Endothelial cell of umbilical vein (primary cell): ENCODE measurements at regions not wholly inside any gene's neighbourhood (a gene's known extent, or its start where the extent isn't known, plus 50 kb on each side); places are given as distances from the start of the nearest gene placed in this dataset.

Experiments
- BruUV-seq: library from RNA; stranded (reverse); fragments of 400-500 nt; replicated peaks from 2 replicates; lab custom pipeline; 2021; lab: Mats Ljungman, UMichigan
- CTCF ChIA-PET: fragments of 300-600, 350-600 bp; sonication (Branson Sonifier 250); formaldehyde crosslinking; loops from one replicate; lab custom pipeline; 2021; ENCODE audit warnings: antibody characterized with exemption, inconsistent platforms; lab: Charles Lee
- POLR2A ChIA-PET: fragments of 300-600, 350-600 bp; sonication (Branson Sonifier 250); formaldehyde crosslinking; loops from one replicate; lab custom pipeline; 2021; ENCODE audit warnings: antibody characterized with exemption, inconsistent platforms; lab: Charles Lee
- DNase-seq: peaks from one replicate; pipeline ENCODE4 v3.0.0-alpha.2; 2011; ENCODE audit warnings: low read depth, low spot score
- FAIRE-seq: peaks from 2 replicates; lab custom pipeline; 2011; peaks lifted over from hg19 to GRCh38; lab: Jason Lieb, UNC
- H2AFZ ChIP-seq: 2 replicates; pipeline ENCODE4 v1.6.0; 2012; ENCODE audit warnings: low read depth, low read length, control low read depth, inconsistent platforms
- H3K27ac ChIP-seq: 2 replicates; pipeline ENCODE4 v1.5.1; 2011; ENCODE audit warnings: low read depth, mild to moderate bottlenecking, control low read depth, low read length, moderate library complexity; ENCODE audit not compliant: insufficient read depth
- H3K27me3 ChIP-seq, 2 experiments: 2 replicates each; pipeline versions ENCODE4 v1.6.0 to v1.6.1; 2011; ENCODE audit warnings: low read length in 2 of 2, mixed read lengths in 1 of 2; ENCODE audit not compliant: control insufficient read depth in 2 of 2, insufficient read depth in 2 of 2
- H3K36me3 ChIP-seq, 2 experiments: 2 replicates in 1 of 2; 3 replicates in 1 of 2; pipeline ENCODE4 v1.5.1; 2011; ENCODE audit warnings: low read length in 2 of 2, mild to moderate bottlenecking in 1 of 2, moderate library complexity in 1 of 2; ENCODE audit not compliant: control insufficient read depth in 2 of 2, insufficient read depth in 2 of 2; ENCODE audit errors: extremely low read depth in 1 of 2
- H3K4me1 ChIP-seq: 3 replicates; pipeline ENCODE4 v1.5.1; 2011; ENCODE audit warnings: mild to moderate bottlenecking, low read length; ENCODE audit not compliant: control insufficient read depth, insufficient read depth; ENCODE audit errors: extremely low read depth
- H3K4me2 ChIP-seq: 2 replicates; pipeline ENCODE4 v1.6.1; 2011; ENCODE audit warnings: low read length, control low read depth, mixed read lengths; ENCODE audit not compliant: insufficient read depth
- H3K4me3 ChIP-seq, 3 experiments: fragments of 200-600 bp in 1 of 3; sonication (generic), shearing (Covaris generic) in 1 of 3; replicated peaks in 1 of 3; 2 replicates each; pipeline ENCODE4 v1.5.1; 2011 to 2016; ENCODE audit warnings: control low read depth in 3 of 3, low read length in 3 of 3, mild to moderate bottlenecking in 2 of 3, inconsistent platforms in 1 of 3, low read depth in 1 of 3, moderate library complexity in 1 of 3; ENCODE audit not compliant: insufficient read depth in 1 of 3
- H3K79me2 ChIP-seq: 2 replicates; pipeline ENCODE4 v1.6.0; 2012; ENCODE audit warnings: low read length, inconsistent platforms; ENCODE audit not compliant: control insufficient read depth, insufficient read depth
- H3K9ac ChIP-seq: replicated peaks from 2 replicates; pipeline ENCODE3; 2011; ENCODE audit warnings: low read length, control low read depth; ENCODE audit not compliant: insufficient read depth; ENCODE audit errors: extremely low read depth
- H3K9me1 ChIP-seq: replicated peaks from 3 replicates; pipeline ENCODE4 v1.6.0; 2011; ENCODE audit warnings: mild to moderate bottlenecking, low read length; ENCODE audit not compliant: control insufficient read depth, insufficient read depth; ENCODE audit errors: extremely low read depth
- H3K9me3 ChIP-seq: replicated peaks from 2 replicates; pipeline ENCODE4 v1.5.1; 2012; ENCODE audit warnings: low read length, inconsistent platforms; ENCODE audit not compliant: control insufficient read depth, insufficient read depth
- H4K20me1 ChIP-seq: replicated peaks from 2 replicates; pipeline ENCODE3; 2011; ENCODE audit warnings: mild to moderate bottlenecking, low read length; ENCODE audit not compliant: control insufficient read depth, insufficient read depth; ENCODE audit errors: extremely low read depth
- CTCF ChIP-seq, 2 donors: IDR thresholded peaks; 1 replicate in 1 of 2; 2 replicates in 1 of 2; pipeline ENCODE4 v1.5.1; 2011; ENCODE audit warnings: low read length in 2 of 2, mild to moderate bottlenecking in 2 of 2, moderate library complexity in 2 of 2, control low read depth in 1 of 2, inconsistent platforms in 1 of 2, low read depth in 1 of 2; ENCODE audit not compliant: insufficient read depth in 1 of 2; ENCODE audit errors: extremely low read depth in 1 of 2
- EZH2 ChIP-seq: IDR thresholded peaks from 2 replicates; pipeline ENCODE4 v1.6.1; 2012; ENCODE audit warnings: borderline replicate concordance, low read depth, mild to moderate bottlenecking, moderate library complexity, low read length, inconsistent platforms; ENCODE audit not compliant: severe bottlenecking
- FOS ChIP-seq: IDR thresholded peaks from 2 replicates; pipeline ENCODE4 v1.6.1; 2011; ENCODE audit warnings: mild to moderate bottlenecking, low read length, moderate library complexity, borderline replicate concordance; ENCODE audit not compliant: insufficient read depth
- GATA2 ChIP-seq: IDR thresholded peaks from 2 replicates; pipeline ENCODE4 v1.7.0; 2011; ENCODE audit warnings: low read depth, mild to moderate bottlenecking, moderate library complexity, mixed read lengths, low read length; ENCODE audit not compliant: insufficient read length, insufficient read depth
- JUN ChIP-seq: IDR thresholded peaks from 2 replicates; pipeline ENCODE4 v1.6.1; 2011; ENCODE audit warnings: borderline replicate concordance, low read depth; ENCODE audit not compliant: insufficient read length, insufficient read depth
- MAX ChIP-seq: IDR thresholded peaks from 2 replicates; pipeline ENCODE4 v1.6.1; 2011; ENCODE audit not compliant: insufficient read depth, insufficient read length
- MYC ChIP-seq: IDR thresholded peaks from one replicate; pipeline ENCODE4 v1.6.1; 2011; ENCODE audit warnings: mild to moderate bottlenecking, low read depth, low read length
- POLR2A ChIP-seq: IDR thresholded peaks from 2 replicates; pipeline ENCODE4 v1.6.1; 2012; ENCODE audit warnings: low read depth, mild to moderate bottlenecking, control low read depth, low read length
- POLR2AphosphoS5 ChIP-seq: IDR thresholded peaks from 2 replicates; pipeline ENCODE4 v1.6.1; 2012; ENCODE audit warnings: low read depth, mild to moderate bottlenecking, control low read depth, low read length, moderate library complexity; ENCODE audit not compliant: insufficient read depth
- dilution Hi-C: fragments of 300-500 bp; cut with MboI; formaldehyde crosslinking; loops from one replicate; pipeline ENCODE4 v1.15.0; 2019; ENCODE audit warnings: low sequenced_read_pairs; ENCODE audit not compliant: extremely low pct_ligation_motif_present
- intact Hi-C: fragments of 100-400 bp; cut with micrococcal nuclease; formaldehyde crosslinking; loops from one replicate; pipeline ENCODE4 v1.10.0; 2022

- CTCF ChIA-PET: no interaction called here
- TF ChIP-seq MAX: no peak
- TF ChIP-seq JUN: no peak
- TF ChIP-seq GATA2: no peak
- TF ChIP-seq EZH2: no peak
- TF ChIP-seq CTCF (IDR thresholded peaks at IDR 0.05; ENCODE audit: extremely low read depth in 1 of 2, insufficient read depth in 1 of 2, low read depth in 1 of 2, low read length in 2 of 2): no peak
- no peak for TF ChIP-seq POLR2AphosphoS5
- no peak for TF ChIP-seq POLR2A
- TF ChIP-seq FOS: no peak
- no peak for TF ChIP-seq MYC
- BruUV-seq: no TSS peak
- H3K9ac ChIP-seq: no peak overlapping the region
- no peaks in the 10 kb centered on the region for H3K9me1 ChIP-seq
- H3K27ac ChIP-seq: no peak overlapping the region
- H4K20me1 ChIP-seq: no peaks in the 10 kb centered on the region
- intact Hi-C loops (no loop called here), dilution Hi-C loops (no loop called here)
- H3K9me3 ChIP-seq: no peaks in the 10 kb centered on the region
- H3K4me2 ChIP-seq: no peak overlapping the region
- FAIRE-seq (no peak), DNase-seq (no peak)
- H3K36me3 ChIP-seq: no peaks in the 10 kb centered on the region
- no peaks in the 10 kb centered on the region for H3K79me2 ChIP-seq
- no peak overlapping the region for H3K4me3 ChIP-seq
- POLR2A ChIA-PET: interaction anchor here (0.5 kb wide), 1 partner anchor 592 kb away, joined by 4 read pairs; no protein-coding TSS in a partner anchor
- no peak overlapping the region for H2AFZ ChIP-seq
- no peaks in the 10 kb centered on the region for H3K4me1 ChIP-seq
- no peaks in the 10 kb centered on the region for H3K27me3 ChIP-seq
Observed at GRCh38 chr12:28994179-28994715, 154.8 kb upstream of the FAR2 start.
